ENCODE measurements at regions not wholly inside any gene's neighbourhood (a gene's known extent, or its start where the extent isn't known, plus 50 kb on each side); places are given as distances from the start of the nearest gene placed in this dataset.

GRCh38 chr3:140748-141330 is 55.7 kb upstream of the CHL1 start:
- no peak for DNase-seq

All from left hindlimb (tissue), 1 donor.